ENCODE measurements at regions not wholly inside any gene's neighbourhood (a gene's known extent, or its start where the extent isn't known, plus 50 kb on each side); places are given as distances from the start of the nearest gene placed in this dataset.
"Not testable (repeated sequence)": the region's sequence is repeated elsewhere in the genome, so short reads cannot be mapped to it uniquely, and the experiment has no call there.

- ATAC-seq (replicated peaks): no peak
- peaks cover 3% of the 10 kb centered on the region for H3K27me3 Mint-ChIP-seq
- H3K27ac Mint-ChIP-seq: no peak overlapping the region
- no peaks in the 10 kb centered on the region for H3K4me1 Mint-ChIP-seq
- H3K4me3 Mint-ChIP-seq: no peak overlapping the region
- peaks cover 13% of the 10 kb centered on the region for H3K9me3 Mint-ChIP-seq
- H3K36me3 Mint-ChIP-seq (ENCODE audit: low read depth): no peaks in the 10 kb centered on the region
Measured at GRCh38 chr16:6835516-6835915, 497.1 kb upstream of the RBFOX1 start.

GRCh38 chr16:6828690-6829089 is 504.0 kb upstream of the RBFOX1 start:
- no peak for ATAC-seq (replicated peaks)
- H3K27ac Mint-ChIP-seq: no peak overlapping the region
- no peaks in the 10 kb centered on the region for H3K36me3 Mint-ChIP-seq (ENCODE audit: low read depth)
- no peaks in the 10 kb centered on the region for H3K4me1 Mint-ChIP-seq
- H3K27me3 Mint-ChIP-seq: peaks cover 3% of the 10 kb centered on the region
- no peak overlapping the region for H3K4me3 Mint-ChIP-seq
- peaks cover 16% of the 10 kb centered on the region for H3K9me3 Mint-ChIP-seq

DNA sequence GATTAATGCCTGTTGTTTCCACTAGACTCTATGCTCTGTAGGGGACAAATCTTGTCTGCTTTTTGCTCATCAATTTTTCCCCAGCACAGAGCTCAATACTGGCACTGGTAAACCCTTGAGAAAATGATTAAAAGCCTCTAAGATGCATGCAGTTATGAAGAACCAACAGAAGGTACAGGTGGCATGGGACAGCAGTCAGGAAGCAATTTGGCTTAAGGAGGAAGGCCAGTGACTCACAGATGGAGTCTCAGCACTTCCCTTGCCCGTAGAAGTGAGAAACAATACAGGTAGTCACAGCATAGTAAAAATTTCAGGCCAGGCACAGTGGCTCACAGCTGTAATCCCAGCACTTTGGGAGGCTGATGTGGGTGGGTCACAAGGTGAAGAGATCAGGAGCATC is 504.7 kb upstream of the RBFOX1 start:
- H3K27ac Mint-ChIP-seq: no peak overlapping the region
- H3K9me3 Mint-ChIP-seq: peaks cover 11% of the 10 kb centered on the region
- no peak overlapping the region for H3K4me3 Mint-ChIP-seq
- H3K27me3 Mint-ChIP-seq: no peaks in the 10 kb centered on the region
- ATAC-seq (replicated peaks): no peak
- no peaks in the 10 kb centered on the region for H3K36me3 Mint-ChIP-seq (ENCODE audit: low read depth)
- no peaks in the 10 kb centered on the region for H3K4me1 Mint-ChIP-seq

GRCh38 chr16:6827267-6827666 is 505.4 kb upstream of the RBFOX1 start:
- H3K27ac Mint-ChIP-seq: no peak overlapping the region
- no peak for ATAC-seq (replicated peaks)
- H3K36me3 Mint-ChIP-seq (ENCODE audit: low read depth): no peaks in the 10 kb centered on the region
- H3K4me3 Mint-ChIP-seq: no peak overlapping the region
- H3K27me3 Mint-ChIP-seq: no peaks in the 10 kb centered on the region
- peaks cover 11% of the 10 kb centered on the region for H3K9me3 Mint-ChIP-seq
- no peaks in the 10 kb centered on the region for H3K4me1 Mint-ChIP-seq

DNA sequence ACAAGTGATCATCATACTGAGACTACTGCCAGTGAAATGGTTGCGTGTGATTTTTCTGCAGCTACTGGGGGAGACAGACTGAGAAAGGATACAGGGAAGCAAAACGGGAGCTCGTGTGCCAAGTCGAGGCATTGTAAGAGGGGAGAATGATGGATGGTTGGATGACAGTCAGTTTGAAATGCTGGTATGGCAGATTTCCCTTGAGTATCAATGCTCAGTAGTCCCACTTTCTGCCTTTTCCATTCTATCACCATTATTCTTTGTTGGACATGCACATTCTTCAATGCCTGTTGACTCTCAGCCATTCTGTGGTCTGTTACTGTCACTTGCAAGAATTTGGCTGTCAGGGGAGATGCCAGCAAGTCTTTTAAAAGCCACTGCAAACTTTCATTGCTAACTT is 510.6 kb upstream of the RBFOX1 start:
- ATAC-seq (replicated peaks): no peak
- Mint-ChIP-seq H3K4me3 (no peak overlapping the region), H3K36me3 (ENCODE audit: low read depth) (no peaks in the 10 kb centered on the region), H3K27me3 (no peaks in the 10 kb centered on the region), H3K9me3 (peaks cover 19% of the 10 kb centered on the region), H3K27ac (no peak overlapping the region), H3K4me1 (no peaks in the 10 kb centered on the region)

- no peak for ATAC-seq (replicated peaks)
Measured at GRCh38 chr16:6804461-6804860, 528.2 kb upstream of the RBFOX1 start.

DNA sequence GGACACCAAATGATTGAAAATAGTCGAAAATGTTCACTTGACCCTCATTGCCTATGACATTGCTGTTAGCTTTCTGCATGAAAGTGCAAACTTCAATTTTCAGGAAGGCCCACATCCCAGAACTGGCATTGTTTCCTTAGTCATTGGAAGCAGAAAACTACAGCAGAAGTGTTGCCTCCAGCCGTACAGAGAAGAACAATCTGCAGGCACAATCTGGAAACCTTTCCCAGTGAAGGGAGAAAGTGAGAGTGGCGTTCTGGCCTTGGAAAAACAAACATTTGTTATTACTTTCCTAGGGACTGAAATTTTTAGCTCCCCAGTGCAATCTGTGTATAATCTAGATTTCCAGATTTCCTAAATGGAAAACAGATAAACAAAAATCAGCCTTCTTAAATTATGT is 529.5 kb upstream of the RBFOX1 start:
- H3K36me3 Mint-ChIP-seq (ENCODE audit: low read depth): no peaks in the 10 kb centered on the region
- no peak for ATAC-seq (replicated peaks)
- H3K27ac Mint-ChIP-seq: no peak overlapping the region
- H3K4me1 Mint-ChIP-seq: no peaks in the 10 kb centered on the region
- H3K9me3 Mint-ChIP-seq: peaks cover 19% of the 10 kb centered on the region
- no peak overlapping the region for H3K4me3 Mint-ChIP-seq
- no peaks in the 10 kb centered on the region for H3K27me3 Mint-ChIP-seq

More at GRCh38 chr16:6804461-6804860, 528.2 kb upstream of the RBFOX1 start:
- Mint-ChIP-seq H3K4me3 (no peak overlapping the region), H3K27ac (no peak overlapping the region), H3K9me3 (peaks cover 13% of the 10 kb centered on the region), H3K36me3 (ENCODE audit: low read depth) (no peaks in the 10 kb centered on the region), H3K27me3 (no peaks in the 10 kb centered on the region), H3K4me1 (no peaks in the 10 kb centered on the region)

- Mint-ChIP-seq H3K36me3 (ENCODE audit: low read depth) (no peaks in the 10 kb centered on the region), H3K9me3 (peaks cover 11% of the 10 kb centered on the region), H3K27me3 (no peaks in the 10 kb centered on the region), H3K27ac (no peak overlapping the region), H3K4me3 (no peak overlapping the region), H3K4me1 (no peaks in the 10 kb centered on the region)
- ATAC-seq (replicated peaks): no peak
Measured at GRCh38 chr16:6797223-6797622, 535.4 kb upstream of the RBFOX1 start.

DNA sequence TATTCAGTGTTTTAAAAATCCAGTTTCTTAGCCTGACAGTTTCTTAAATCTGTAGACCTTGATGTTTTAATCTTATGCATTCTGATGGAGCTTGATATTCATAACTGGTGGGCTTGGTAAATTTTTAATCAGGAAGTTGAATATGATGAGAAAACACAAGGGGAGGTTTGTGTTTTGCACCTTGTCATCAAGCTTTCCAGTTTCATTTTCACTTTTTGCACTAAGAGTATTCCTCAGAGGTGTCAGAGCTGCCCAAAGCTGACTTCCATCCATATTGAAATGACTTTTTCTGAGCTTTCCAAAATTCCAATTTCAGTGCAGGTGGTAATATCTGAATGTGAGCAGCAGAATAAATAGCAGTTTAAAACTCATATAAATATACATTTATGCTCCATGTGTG is 555.0 kb upstream of the RBFOX1 start:
- Mint-ChIP-seq H3K9me3 (peaks cover 8% of the 10 kb centered on the region), H3K27me3 (no peaks in the 10 kb centered on the region), H3K36me3 (ENCODE audit: low read depth) (no peaks in the 10 kb centered on the region), H3K4me3 (no peak overlapping the region), H3K27ac (no peak overlapping the region), H3K4me1 (no peaks in the 10 kb centered on the region)
- no peak for ATAC-seq (replicated peaks)

DNA sequence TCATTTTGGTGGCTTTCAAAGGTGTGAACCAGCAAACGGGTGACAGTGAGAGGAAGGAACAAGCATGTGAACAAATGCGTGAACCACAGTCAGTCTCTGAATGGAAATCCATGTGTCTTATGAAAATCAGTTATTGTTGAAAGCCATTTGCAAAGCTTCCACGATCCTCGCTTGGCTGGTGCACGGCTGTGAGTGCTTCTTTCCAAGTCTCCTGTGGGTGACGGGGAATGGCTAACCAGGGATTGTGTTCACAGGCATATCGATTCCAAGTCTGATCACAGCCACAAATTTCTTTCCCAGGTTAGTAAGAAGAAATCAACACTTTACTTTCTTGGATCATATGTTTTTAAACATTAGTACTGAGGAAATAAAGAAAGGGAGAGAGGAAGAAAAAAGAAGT is 556.9 kb upstream of the RBFOX1 start:
- H3K27ac Mint-ChIP-seq: no peak overlapping the region
- ATAC-seq (replicated peaks): no peak
- H3K4me1 Mint-ChIP-seq: no peaks in the 10 kb centered on the region
- no peaks in the 10 kb centered on the region for H3K27me3 Mint-ChIP-seq
- no peak overlapping the region for H3K4me3 Mint-ChIP-seq
- peaks cover 3% of the 10 kb centered on the region for H3K9me3 Mint-ChIP-seq
- H3K36me3 Mint-ChIP-seq (ENCODE audit: low read depth): no peaks in the 10 kb centered on the region

DNA sequence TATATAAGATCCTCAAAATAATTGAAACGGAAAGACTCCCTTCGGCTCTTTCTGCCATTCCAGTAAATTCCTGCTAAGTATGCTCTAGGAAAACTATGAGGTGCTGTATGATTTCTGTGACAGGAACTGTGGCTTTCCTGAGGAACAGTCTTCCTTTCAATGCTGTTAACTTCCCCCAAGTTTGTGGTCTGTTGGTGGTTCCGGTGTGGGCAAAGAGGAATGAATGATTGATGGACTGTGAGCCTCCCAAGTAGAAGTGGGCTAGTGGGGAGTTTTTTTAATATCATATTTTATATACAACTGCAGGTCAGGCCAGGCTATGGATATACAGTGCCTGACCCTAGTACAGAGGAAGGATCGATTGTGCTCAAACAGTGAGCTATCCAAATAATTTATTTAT is 560.7 kb upstream of the RBFOX1 start:
- ATAC-seq (replicated peaks): no peak
- Mint-ChIP-seq H3K27ac (no peak overlapping the region), H3K4me1 (no peaks in the 10 kb centered on the region), H3K36me3 (ENCODE audit: low read depth) (no peaks in the 10 kb centered on the region), H3K9me3 (no peaks in the 10 kb centered on the region), H3K27me3 (no peaks in the 10 kb centered on the region), H3K4me3 (no peak overlapping the region)

GRCh38 chr16:6753553-6753952 is 579.1 kb upstream of the RBFOX1 start:
- no peaks in the 10 kb centered on the region for H3K36me3 Mint-ChIP-seq (ENCODE audit: low read depth)
- H3K9me3 Mint-ChIP-seq: peaks cover 5% of the 10 kb centered on the region
- H3K4me1 Mint-ChIP-seq: no peaks in the 10 kb centered on the region
- H3K27ac Mint-ChIP-seq: no peak overlapping the region
- H3K4me3 Mint-ChIP-seq: no peak overlapping the region
- no peaks in the 10 kb centered on the region for H3K27me3 Mint-ChIP-seq
- ATAC-seq (replicated peaks): no peak

GRCh38 chr16:6751191-6751590 is 581.5 kb upstream of the RBFOX1 start:
- Mint-ChIP-seq H3K36me3 (ENCODE audit: low read depth) (no peaks in the 10 kb centered on the region), H3K27ac (no peak overlapping the region), H3K27me3 (no peaks in the 10 kb centered on the region), H3K9me3 (no peaks in the 10 kb centered on the region), H3K4me3 (no peak overlapping the region), H3K4me1 (no peaks in the 10 kb centered on the region)
- no peak for ATAC-seq (replicated peaks)

- no peak overlapping the region for H3K27ac Mint-ChIP-seq
- H3K36me3 Mint-ChIP-seq (ENCODE audit: low read depth): no peaks in the 10 kb centered on the region
- H3K4me3 Mint-ChIP-seq: no peak overlapping the region
- no peaks in the 10 kb centered on the region for H3K4me1 Mint-ChIP-seq
- no peak for ATAC-seq (replicated peaks)
- no peaks in the 10 kb centered on the region for H3K27me3 Mint-ChIP-seq
- H3K9me3 Mint-ChIP-seq: peaks cover under 1% of the 10 kb centered on the region
Measured at GRCh38 chr16:6749698-6750097, 582.9 kb upstream of the RBFOX1 start.

DNA sequence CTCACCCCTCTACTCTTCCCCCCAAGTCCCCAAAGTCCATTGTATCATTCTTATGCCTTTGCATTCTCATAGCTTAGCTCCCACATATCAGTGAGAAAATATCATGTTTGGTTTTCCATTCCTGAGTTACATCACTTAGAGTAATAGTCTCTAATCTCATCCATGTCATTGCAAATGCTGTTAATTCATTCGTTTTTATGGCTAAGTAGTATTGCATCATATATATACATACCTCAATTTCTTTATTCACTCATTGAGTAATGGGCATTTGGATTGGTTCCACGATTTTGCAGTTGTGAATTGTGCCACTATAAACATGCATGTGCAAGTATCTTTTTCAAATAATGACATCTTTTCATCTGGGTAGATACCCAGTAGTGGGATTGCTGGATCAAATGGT is 596.3 kb upstream of the RBFOX1 start:
- H3K9me3 Mint-ChIP-seq: peaks cover 14% of the 10 kb centered on the region
- not testable (repeated sequence) for ATAC-seq (replicated peaks); H3K27ac Mint-ChIP-seq; H3K4me1 Mint-ChIP-seq; H3K27me3 Mint-ChIP-seq; H3K36me3 Mint-ChIP-seq (ENCODE audit: low read depth); H3K4me3 Mint-ChIP-seq

DNA sequence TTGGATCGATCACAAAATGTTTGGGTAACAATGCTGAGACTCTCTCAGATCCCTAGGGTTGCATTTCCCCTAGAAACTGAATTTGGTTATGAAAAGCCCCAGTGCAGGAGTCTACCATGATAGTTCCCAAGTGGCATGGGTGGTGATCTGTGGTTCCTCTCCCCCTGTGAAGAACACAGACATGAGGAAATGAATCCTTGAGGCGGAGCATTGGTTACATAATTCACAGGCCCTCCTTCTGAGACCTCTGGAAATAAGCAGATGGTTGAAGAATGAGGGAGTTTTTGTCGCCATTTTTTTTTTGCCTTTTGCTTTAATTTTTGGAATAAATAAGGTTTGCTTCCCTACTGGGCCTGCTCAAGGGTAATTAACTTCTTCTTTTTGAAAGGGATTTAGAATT is 597.0 kb upstream of the RBFOX1 start:
- H3K36me3 Mint-ChIP-seq (ENCODE audit: low read depth): no peaks in the 10 kb centered on the region
- H3K4me3 Mint-ChIP-seq: no peak overlapping the region
- H3K4me1 Mint-ChIP-seq: no peaks in the 10 kb centered on the region
- H3K27me3 Mint-ChIP-seq: no peaks in the 10 kb centered on the region
- no peak overlapping the region for H3K27ac Mint-ChIP-seq
- no peak for ATAC-seq (replicated peaks)
- H3K9me3 Mint-ChIP-seq: peaks cover 11% of the 10 kb centered on the region
